CD14-positive monocyte (primary cell): ENCODE measurements at regions not wholly inside any gene's neighbourhood (a gene's known extent, or its start where the extent isn't known, plus 50 kb on each side); places are given as distances from the start of the nearest gene placed in this dataset.

Experiments
- DNase-seq, 3 donors: peaks; one replicate each; pipeline ENCODE4 v3.0.0-alpha.2; 2011 to 2022
- H2AFZ ChIP-seq: 2 replicates; pipeline ENCODE4 v1.6.0; 2012; ENCODE audit warnings: mild to moderate bottlenecking, low read depth, low read length, inconsistent platforms; ENCODE audit not compliant: insufficient read depth, poor library complexity, severe bottlenecking
- H3K27ac ChIP-seq, 2 donors: 1 replicate in 1 of 2; 2 replicates in 1 of 2; pipeline ENCODE4 v1.5.1; 2012 to 2013; ENCODE audit warnings: low read length in 2 of 2, control low read depth in 1 of 2, inconsistent platforms in 1 of 2, low read depth in 1 of 2, mild to moderate bottlenecking in 1 of 2
- H3K27me3 ChIP-seq, 2 donors: one replicate each; pipeline versions ENCODE4 v1.6.0 to v1.6.1; 2011 to 2013; ENCODE audit warnings: low read length in 2 of 2; ENCODE audit not compliant: control insufficient read depth in 2 of 2, insufficient read depth in 2 of 2
- H3K36me3 ChIP-seq, 2 donors: replicated peaks in 1 of 2; 1 replicate in 1 of 2; 2 replicates in 1 of 2; pipeline versions ENCODE4 v1.5.1 to v1.6.1; 2012 to 2013; ENCODE audit warnings: low read length in 2 of 2, control low read depth in 1 of 2, inconsistent platforms in 1 of 2, mild to moderate bottlenecking in 1 of 2; ENCODE audit not compliant: insufficient read depth in 2 of 2, control insufficient read depth in 1 of 2
- H3K4me1 ChIP-seq, 2 donors: 1 replicate in 1 of 2; 2 replicates in 1 of 2; pipeline versions ENCODE4 v1.5.1 to v1.6.1; 2012 to 2013; ENCODE audit warnings: low read length in 2 of 2, control low read depth in 1 of 2, inconsistent platforms in 1 of 2, mild to moderate bottlenecking in 1 of 2, moderate library complexity in 1 of 2; ENCODE audit not compliant: insufficient read depth in 2 of 2, control insufficient read depth in 1 of 2
- H3K4me2 ChIP-seq: replicated peaks from 2 replicates; pipeline ENCODE3; 2012; ENCODE audit warnings: low read length, moderate library complexity, mild to moderate bottlenecking; ENCODE audit not compliant: poor library complexity, severe bottlenecking; ENCODE audit errors: extremely low read depth
- H3K4me3 ChIP-seq, 3 experiments: fragments of 200-600 bp in 1 of 3; sonication (generic) in 1 of 3; replicated peaks in 1 of 3; 1 replicate in 2 of 3; 2 replicates in 1 of 3; pipeline ENCODE4 v1.5.1; 2011 to 2013; ENCODE audit warnings: low read length in 3 of 3, mild to moderate bottlenecking in 3 of 3, control low read depth in 2 of 3, low read depth in 2 of 3, inconsistent platforms in 1 of 3, moderate library complexity in 1 of 3
- H3K79me2 ChIP-seq: 2 replicates; pipeline ENCODE4 v1.6.0; 2012; ENCODE audit warnings: mild to moderate bottlenecking, control low read depth, inconsistent platforms, low read length, moderate library complexity; ENCODE audit not compliant: insufficient read depth
- H3K9ac ChIP-seq: 2 replicates; pipeline ENCODE4 v1.6.0; 2017; ENCODE audit warnings: low read length, mild to moderate bottlenecking; ENCODE audit not compliant: insufficient read depth, poor library complexity, severe bottlenecking
- H3K9me3 ChIP-seq, 2 donors: replicated peaks in 1 of 2; 1 replicate in 1 of 2; 2 replicates in 1 of 2; pipeline versions ENCODE4 v1.5.1 to v1.6.1; 2012 to 2013; ENCODE audit warnings: low read length in 2 of 2, control low read depth in 1 of 2; ENCODE audit not compliant: control insufficient read depth in 1 of 2, insufficient read depth in 1 of 2
- H4K20me1 ChIP-seq: 2 replicates; pipeline ENCODE4 v1.6.0; 2012; ENCODE audit warnings: mild to moderate bottlenecking, low read length, control low read depth, moderate library complexity; ENCODE audit not compliant: insufficient read depth
- H3K27ac Mint-ChIP-seq, 7 donors: one replicate each; pipeline ENCODE4 v1.8.0; 2020; ENCODE audit warnings: mild to moderate bottlenecking in 7 of 7, mixed read lengths in 7 of 7, moderate library complexity in 6 of 7, inconsistent platforms in 2 of 7
- H3K27me3 Mint-ChIP-seq, 3 donors: one replicate each; pipeline ENCODE4 v1.8.0; 2021 to 2022; ENCODE audit warnings: low read depth in 3 of 3, mild to moderate bottlenecking in 3 of 3, mixed read lengths in 3 of 3, moderate library complexity in 3 of 3, inconsistent platforms in 1 of 3
- H3K36me3 Mint-ChIP-seq, 2 donors: one replicate each; pipeline ENCODE4 v1.8.0; 2020; ENCODE audit warnings: mixed read lengths in 2 of 2, inconsistent platforms in 1 of 2, mild to moderate bottlenecking in 1 of 2
- H3K4me1 Mint-ChIP-seq: one replicate; pipeline ENCODE4 v1.8.0; 2020; ENCODE audit warnings: mild to moderate bottlenecking, mixed read lengths
- H3K4me3 Mint-ChIP-seq, 2 donors: one replicate each; pipeline ENCODE4 v1.8.0; 2020; ENCODE audit warnings: mild to moderate bottlenecking in 2 of 2, mixed read lengths in 2 of 2, moderate library complexity in 1 of 2
- H3K9me3 Mint-ChIP-seq, 7 donors: one replicate each; pipeline ENCODE4 v1.8.0; 2020 to 2022; ENCODE audit warnings: mixed read lengths in 7 of 7, mild to moderate bottlenecking in 6 of 7, moderate library complexity in 6 of 7, inconsistent platforms in 2 of 7
- CTCF ChIP-seq: fragments of 200-600 bp; IDR thresholded peaks from one replicate; pipeline ENCODE4 v1.8.0; 2022; ENCODE audit warnings: antibody characterized with exemption, mild to moderate bottlenecking
- WGBS: methylation state at CpG from one replicate; pipeline ENCODE4 v1.1.5; 2013; ENCODE audit warnings: missing lambda C conversion rate; ENCODE audit not compliant: insufficient coverage; 5-methylcytosine and 5-hydroxymethylcytosine counted together
- intact Hi-C, 2 donors: fragments of 100-400 bp; cut with micrococcal nuclease; formaldehyde crosslinking; loops; one replicate each; pipeline versions ENCODE4 v1.15.0 to v1.15.1; 2023

- H3K9me3 ChIP-seq, result no peaks in the 10 kb centered on the region
- H3K27me3 ChIP-seq, result no peaks in the 10 kb centered on the region
- no peak overlapping the region for H3K9ac ChIP-seq
- WGBS, result no CpG with 5 or more reads among the region's 3 CpGs
- H3K36me3 ChIP-seq, result no peaks in the 10 kb centered on the region
- no peak for DNase-seq
- no peak overlapping the region for H2AFZ ChIP-seq
- Mint-ChIP-seq H3K9me3 (no peaks in the 10 kb centered on the region), H3K4me3 (no peak overlapping the region), H3K27ac (no peak overlapping the region), H3K27me3 (peaks cover 0 to 4% (median 2%) of the 10 kb centered on the region in 3 donors), H3K4me1 (no peaks in the 10 kb centered on the region), H3K36me3 (no peaks in the 10 kb centered on the region)
- no peaks in the 10 kb centered on the region for H4K20me1 ChIP-seq
- H3K4me3 ChIP-seq, result no peak overlapping the region
- no peaks in the 10 kb centered on the region for H3K79me2 ChIP-seq
- no peak overlapping the region for H3K27ac ChIP-seq
- intact Hi-C loops, result no loop called here
- TF ChIP-seq CTCF, result no peak
- H3K4me1 ChIP-seq, result no peaks in the 10 kb centered on the region
- no peak overlapping the region for H3K4me2 ChIP-seq
These were observed 438.3 kb downstream of the CENPC start for GRCh38 chr4:67106861-67107460.

GRCh38 chr4:67104145-67104544 is 441.2 kb downstream of the CENPC start:
- H3K4me1 Mint-ChIP-seq, result no peaks in the 10 kb centered on the region
- no peaks in the 10 kb centered on the region for H3K27me3 Mint-ChIP-seq
- WGBS, result 100% methylated on average over 1 of the region's 3 CpGs
- Histone ChIP-seq H4K20me1 (no peaks in the 10 kb centered on the region), H3K9me3 (no peaks in the 10 kb centered on the region), H3K36me3 (no peaks in the 10 kb centered on the region), H2AFZ (no peak overlapping the region), H3K4me1 (no peaks in the 10 kb centered on the region), H3K9ac (no peak overlapping the region), H3K27me3 (no peaks in the 10 kb centered on the region), H3K4me2 (no peak overlapping the region), H3K79me2 (no peaks in the 10 kb centered on the region), H3K4me3 (no peak overlapping the region), H3K27ac (no peak overlapping the region)
- no peaks in the 10 kb centered on the region for H3K36me3 Mint-ChIP-seq
- no peak for TF ChIP-seq CTCF
- H3K27ac Mint-ChIP-seq, result no peak overlapping the region
- no peak overlapping the region for H3K4me3 Mint-ChIP-seq
- intact Hi-C loops, result no loop called here
- no peaks in the 10 kb centered on the region for H3K9me3 Mint-ChIP-seq
- no peak for DNase-seq
